ENCODE measurements at regions not wholly inside any gene's neighbourhood (a gene's known extent, or its start where the extent isn't known, plus 50 kb on each side); places are given as distances from the start of the nearest gene placed in this dataset.
"Not testable (repeated sequence)": the region's sequence is repeated elsewhere in the genome, so short reads cannot be mapped to it uniquely, and the experiment has no call there.

DNA sequence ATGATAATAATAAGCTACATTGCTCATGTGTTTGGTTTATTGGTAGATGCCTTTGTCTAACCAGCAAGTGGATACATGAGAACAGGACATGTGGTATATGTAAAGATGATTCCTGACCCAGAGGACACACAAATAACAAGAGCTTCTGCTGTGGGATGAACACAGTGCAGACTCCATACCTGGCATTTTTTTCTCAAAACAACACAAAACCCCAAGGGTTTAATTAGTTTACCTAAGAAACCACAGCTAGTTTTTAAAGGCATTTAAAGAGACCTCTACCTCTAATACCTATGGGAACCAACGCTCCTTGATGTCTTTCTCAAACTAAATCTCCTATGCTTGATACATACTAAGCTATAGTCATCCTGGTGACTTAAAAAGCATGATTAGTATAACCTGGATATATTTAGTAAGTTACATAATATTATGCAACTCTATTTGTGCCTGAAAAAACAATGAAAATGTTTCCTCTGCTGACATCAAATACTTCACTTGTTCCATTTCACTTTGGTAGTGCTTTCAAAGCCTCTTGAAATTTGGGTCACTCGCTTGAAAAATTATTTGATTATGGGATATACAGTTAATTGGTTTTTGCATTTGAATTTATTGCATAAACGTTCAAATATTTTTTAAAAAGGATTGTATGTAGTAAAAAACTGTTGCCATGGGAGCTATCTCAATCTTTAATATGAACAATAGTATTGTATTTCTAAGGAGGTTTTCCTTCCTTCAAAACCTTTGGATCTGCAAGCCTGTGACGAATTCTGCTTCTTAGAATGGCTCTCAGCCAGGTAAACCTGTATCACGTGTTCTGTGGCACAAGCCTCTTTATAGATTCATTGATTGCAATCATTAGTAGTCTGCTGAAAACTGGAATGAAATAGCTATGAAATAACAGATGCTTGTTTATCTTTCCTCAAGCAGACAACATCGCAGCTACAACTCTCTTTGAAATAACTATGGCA lies 233.0 kb upstream of the KCNMB2 start:
- no peak for DNase-seq

DNA sequence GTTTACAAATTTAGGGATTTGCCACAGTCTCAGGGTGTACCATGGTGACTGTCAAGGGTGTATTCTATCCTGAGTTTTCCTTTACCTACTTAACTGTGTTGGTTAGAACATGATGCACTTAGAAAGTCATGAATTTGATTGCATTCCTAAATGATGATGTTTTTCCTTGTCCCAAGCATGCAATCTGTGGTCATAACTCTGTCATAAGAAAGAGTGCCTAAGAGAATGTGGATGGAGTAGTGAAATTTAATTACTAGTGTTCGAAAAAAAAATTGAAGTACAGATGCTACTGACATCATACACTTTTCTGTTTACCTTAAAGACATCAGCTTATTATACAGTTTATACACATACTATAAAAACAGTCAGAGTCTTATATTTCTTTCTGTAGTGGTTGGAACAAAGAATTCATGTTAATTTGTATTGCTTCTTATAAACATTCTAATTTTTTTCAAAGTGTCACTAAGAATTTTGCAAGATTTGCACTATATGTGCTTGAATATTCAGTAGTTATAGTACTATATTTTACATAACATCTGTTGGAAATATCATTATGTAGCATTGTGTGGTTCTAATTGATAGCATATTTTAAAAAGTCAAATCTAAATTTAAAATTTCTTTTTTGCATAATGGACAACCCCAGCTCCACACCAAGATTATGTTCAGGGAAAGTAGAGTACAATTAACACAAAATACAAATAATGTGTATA lies 231.3 kb upstream of the KCNMB2 start:
- no peak for DNase-seq

DNA sequence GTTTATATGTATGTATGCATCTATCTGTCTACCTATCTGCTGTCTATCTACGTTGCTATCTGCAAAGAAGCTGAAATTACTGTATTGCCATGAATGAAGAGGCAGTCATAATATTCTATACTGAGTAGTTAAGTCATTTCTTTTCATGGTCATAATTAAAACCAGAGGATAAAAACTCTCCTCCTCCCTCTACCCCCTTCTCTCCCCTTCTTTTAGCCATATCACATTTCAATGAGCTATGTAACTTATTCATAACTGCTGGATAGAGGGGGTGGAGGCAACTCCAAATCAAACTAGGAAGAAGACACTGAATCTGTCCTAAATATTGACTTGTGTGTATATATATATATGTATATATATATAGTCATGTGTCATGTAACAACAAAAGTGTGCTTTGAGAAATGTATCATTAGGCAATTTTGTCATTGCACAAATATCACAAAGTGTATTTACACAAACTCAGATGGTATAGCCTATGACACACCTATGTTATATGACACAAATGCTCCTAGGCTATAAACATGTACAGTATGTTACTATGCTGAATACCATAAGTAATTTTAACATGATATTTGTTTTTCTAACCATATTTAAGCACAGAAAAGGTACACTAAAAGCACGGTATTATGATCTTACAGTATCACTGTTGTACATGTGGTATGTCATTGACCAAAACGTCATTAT lies 229.7 kb upstream of the KCNMB2 start:
- DNase-seq, result no peak

GRCh38 chr3:178308771-178309170 lies 227.5 kb upstream of the KCNMB2 start:
- DNase-seq, result peak in 1 of 2 donors; percentile 35

DNA sequence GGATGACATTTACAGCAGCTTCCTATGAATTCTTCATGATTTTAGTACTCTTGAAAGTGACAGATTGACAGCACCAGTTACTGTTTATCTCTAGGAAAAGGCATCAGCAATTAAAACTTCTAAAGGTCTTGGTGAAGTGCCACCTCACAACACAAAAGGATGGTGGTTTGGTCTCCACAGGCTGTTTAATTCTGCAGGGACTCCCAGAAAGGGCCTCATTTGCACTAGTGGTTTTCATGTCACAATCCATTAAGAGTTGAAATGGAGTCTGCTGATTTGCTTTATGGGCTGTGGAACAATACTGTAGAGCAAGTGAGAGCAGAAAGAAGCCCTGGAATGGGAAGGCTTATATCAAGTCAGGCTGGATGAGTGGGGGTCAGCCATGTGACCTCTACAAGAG lies 225.3 kb upstream of the KCNMB2 start:
- no peak for DNase-seq

GRCh38 chr3:178313716-178314115 lies 222.5 kb upstream of the KCNMB2 start:
- DNase-seq, result no peak

GRCh38 chr3:178318340-178318739 lies 217.9 kb upstream of the KCNMB2 start:
- no peak for DNase-seq

- no peak for DNase-seq
Observed at GRCh38 chr3:178318941-178319816, 217.1 kb upstream of the KCNMB2 start.

- no peak for DNase-seq
Observed at GRCh38 chr3:178320456-178321351, 215.5 kb upstream of the KCNMB2 start.

DNA sequence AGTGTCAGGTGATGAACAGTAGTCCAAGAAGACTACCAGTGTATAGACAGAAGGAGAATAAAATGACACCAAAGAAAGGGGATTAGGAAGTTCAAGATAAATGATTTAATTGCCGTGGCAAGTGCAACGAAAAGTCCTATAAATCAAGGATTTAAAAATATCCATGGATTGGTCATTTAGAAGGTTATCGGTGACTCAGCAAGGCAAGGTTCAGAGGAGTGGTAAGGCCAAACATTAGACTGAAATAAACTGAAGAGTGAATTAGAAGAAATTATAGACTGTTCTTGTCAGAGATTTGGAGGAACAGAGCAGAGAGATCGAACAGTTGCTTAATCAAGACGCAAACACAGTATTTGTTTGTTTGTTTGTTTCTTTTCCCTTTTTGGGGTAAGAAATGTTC lies 211.9 kb upstream of the KCNMB2 start:
- no peak for DNase-seq

DNA sequence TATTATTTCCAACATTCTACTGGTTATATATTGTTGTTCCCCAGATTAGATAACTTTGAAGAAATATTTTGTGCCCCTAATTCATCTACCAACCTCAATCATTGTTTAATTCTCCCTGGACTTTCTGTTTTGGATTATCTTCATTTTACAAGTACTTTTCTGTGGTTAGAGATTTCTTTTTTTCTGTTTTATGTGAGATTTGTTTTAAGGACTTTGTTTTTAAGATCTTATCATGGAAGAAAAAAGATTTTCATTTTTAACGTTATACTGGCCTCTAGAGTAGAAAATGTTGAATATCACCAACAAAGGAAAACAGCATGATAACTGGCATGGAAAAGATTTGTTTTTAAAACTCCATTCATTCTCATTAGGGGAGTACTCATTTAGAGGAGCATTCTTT lies 210.9 kb upstream of the KCNMB2 start:
- peak in 1 of 2 donors; percentile 67 for DNase-seq

GRCh38 chr3:178329936-178330335 lies 206.3 kb upstream of the KCNMB2 start:
- no peak for DNase-seq

DNA sequence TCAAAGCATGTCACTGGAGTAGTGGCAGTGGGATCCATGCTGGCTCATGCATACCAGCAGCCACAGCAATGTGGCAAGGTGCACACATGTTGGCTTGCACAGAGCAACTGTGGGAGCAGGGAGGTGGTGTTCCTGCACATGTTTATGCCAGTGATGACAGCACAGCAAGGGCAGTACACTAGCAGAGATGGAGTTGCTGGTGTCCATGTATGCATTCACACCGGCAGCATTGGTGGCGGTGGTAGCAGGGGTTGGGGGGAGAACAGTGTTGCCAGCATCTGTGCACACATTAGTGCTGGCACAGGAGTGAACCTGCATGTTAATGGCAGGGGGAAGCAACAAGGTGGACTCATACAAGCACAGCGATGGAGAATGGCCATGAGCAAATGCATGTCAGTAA lies 202.0 kb upstream of the KCNMB2 start:
- no peak for DNase-seq

- DNase-seq, result no peak
Observed at GRCh38 chr3:178336336-178336735, 199.9 kb upstream of the KCNMB2 start.

GRCh38 chr3:178340506-178340905 lies 195.7 kb upstream of the KCNMB2 start:
- no peak for DNase-seq

DNA sequence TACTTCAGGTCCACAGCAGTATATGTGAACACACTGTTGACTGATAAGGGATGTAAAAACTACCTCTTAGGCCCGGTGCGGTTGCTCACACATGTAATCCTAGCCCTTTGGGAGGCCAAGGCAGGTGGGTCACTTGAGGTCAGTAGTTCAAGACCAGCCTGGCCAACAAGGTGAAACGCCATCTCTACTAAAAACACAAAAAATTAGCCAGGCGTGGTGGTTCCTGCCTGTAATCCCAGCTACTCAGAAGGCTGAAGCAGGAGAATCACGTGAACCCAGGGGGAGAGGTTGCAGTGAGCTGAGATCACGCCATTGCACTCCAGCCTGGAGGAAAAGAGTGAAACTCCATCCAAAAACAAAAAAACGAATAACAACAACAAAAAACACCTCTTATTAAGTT lies 194.6 kb upstream of the KCNMB2 start:
- no peak for DNase-seq

DNA sequence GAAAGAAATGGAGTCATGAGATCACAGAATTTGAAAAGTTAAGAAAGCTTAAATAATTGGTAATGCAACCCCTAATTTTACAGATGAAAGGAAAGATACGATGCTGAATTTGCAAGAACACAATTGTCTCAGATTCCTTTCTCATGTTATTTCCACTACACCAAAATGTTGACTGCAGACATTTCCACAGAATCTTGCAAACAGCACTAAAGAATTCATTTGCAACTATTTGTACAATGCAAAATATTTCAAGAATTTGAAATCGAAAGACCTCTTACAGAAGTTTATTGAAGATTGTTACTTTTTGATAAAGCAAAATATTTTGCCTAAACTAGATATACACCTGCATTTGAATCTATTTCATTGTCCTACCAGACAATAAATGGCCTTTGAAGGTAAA lies 194.1 kb upstream of the KCNMB2 start:
- DNase-seq, result no peak

- DNase-seq, result no peak
Observed at GRCh38 chr3:178343433-178344038, 192.7 kb upstream of the KCNMB2 start.

- DNase-seq, result no peak
Observed at GRCh38 chr3:178345944-178346343, 190.3 kb upstream of the KCNMB2 start.

DNA sequence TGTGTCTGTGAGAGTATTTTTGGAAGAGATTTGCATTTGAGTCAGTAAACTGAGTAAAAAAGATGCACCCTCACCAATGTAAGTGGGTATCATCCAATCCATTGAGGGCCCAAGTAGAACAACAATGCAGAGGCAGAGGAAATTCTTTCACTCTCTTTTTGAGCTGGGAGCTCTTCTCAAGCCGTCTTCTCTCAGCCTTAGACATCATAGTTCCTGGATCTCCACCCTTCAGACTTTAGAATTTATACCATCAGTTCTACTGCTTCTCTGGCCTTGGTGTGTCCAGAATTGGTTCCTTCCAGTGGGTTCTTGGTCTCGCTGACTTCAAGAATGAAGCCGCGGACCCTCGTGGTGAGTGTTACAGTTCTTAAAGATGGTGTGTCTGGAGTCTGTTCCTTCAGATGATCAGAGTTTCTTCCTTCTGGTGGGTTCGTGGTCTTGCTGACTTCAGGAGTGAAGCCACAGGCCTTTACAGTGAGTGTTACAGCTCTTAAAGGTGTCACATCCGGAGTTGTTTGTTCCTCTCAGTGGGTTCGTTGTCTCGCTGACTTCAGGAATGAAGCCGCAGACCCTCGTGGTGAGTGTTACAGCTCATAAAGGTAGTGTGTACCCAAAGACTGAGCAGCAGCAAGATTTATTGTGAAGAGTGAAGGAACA lies 187.5 kb upstream of the KCNMB2 start:
- not testable (repeated sequence) for DNase-seq
